ENCODE measurements at regions not wholly inside any gene's neighbourhood (a gene's known extent, or its start where the extent isn't known, plus 50 kb on each side); places are given as distances from the start of the nearest gene placed in this dataset.
A peak's percentile ranks its signal among the peaks of the same experiment; 100 is the strongest.

- no peak for DNase-seq
Observed at GRCh38 chr5:2174538-2174937, 291.8 kb upstream of the IRX4 start.

- no peak for DNase-seq
Observed at GRCh38 chr5:2173151-2173834, 290.6 kb upstream of the IRX4 start.

GRCh38 chr5:2172471-2172870 lies 289.7 kb upstream of the IRX4 start:
- no peak for DNase-seq

GRCh38 chr5:2170761-2171160 lies 288.0 kb upstream of the IRX4 start:
- no peak for DNase-seq

GRCh38 chr5:2169850-2170760 lies 287.4 kb upstream of the IRX4 start:
- DNase-seq = no peak

- no peak for DNase-seq
Observed at GRCh38 chr5:2169430-2169808, 286.7 kb upstream of the IRX4 start.

- DNase-seq = peak in 8 of 58 donors; percentile 2 to 21 (median 10)
Observed at GRCh38 chr5:2168601-2169429, 286.1 kb upstream of the IRX4 start.

- no peak for DNase-seq
Observed at GRCh38 chr5:2167671-2168070, 284.9 kb upstream of the IRX4 start.

GRCh38 chr5:2166979-2167377 lies 284.3 kb upstream of the IRX4 start:
- DNase-seq = no peak

- no peak for DNase-seq
Observed at GRCh38 chr5:2166306-2166978, 283.7 kb upstream of the IRX4 start.

- no peak for DNase-seq
Observed at GRCh38 chr5:2165615-2166305, 283.0 kb upstream of the IRX4 start.

- DNase-seq = no peak
Observed at GRCh38 chr5:2165203-2165602, 282.5 kb upstream of the IRX4 start.

- DNase-seq = no peak
Observed at GRCh38 chr5:2164586-2164985, 281.9 kb upstream of the IRX4 start.

- no peak for DNase-seq
Observed at GRCh38 chr5:2163940-2164490, 281.3 kb upstream of the IRX4 start.

GRCh38 chr5:2163060-2163856 lies 280.5 kb upstream of the IRX4 start:
- no peak for DNase-seq

GRCh38 chr5:2160811-2161210 lies 278.1 kb upstream of the IRX4 start:
- no peak for DNase-seq

GRCh38 chr5:2158767-2159166 lies 276.0 kb upstream of the IRX4 start:
- DNase-seq = no peak

- DNase-seq = no peak
Observed at GRCh38 chr5:2158109-2158508, 275.4 kb upstream of the IRX4 start.

- DNase-seq = no peak
Observed at GRCh38 chr5:2157372-2157771, 274.6 kb upstream of the IRX4 start.

Data from anterior cingulate cortex (tissue), 58 donors.